Adrenal gland (tissue), 9 donors: ENCODE measurements at regions not wholly inside any gene's neighbourhood (a gene's known extent, or its start where the extent isn't known, plus 50 kb on each side); places are given as distances from the start of the nearest gene placed in this dataset.

Experiments
- DNase-seq, 7 donors: peaks; one replicate each; pipeline ENCODE4 v3.0.0-alpha.2; 2019 to 2020
- H3K27ac ChIP-seq, 5 donors: fragments of 200-600 bp; sonication (generic) in 4 of 5; 1 replicate in 3 of 5; 2 replicates in 2 of 5; pipeline versions ENCODE4 v1.5.1 to v1.8.0; 2016 to 2020; ENCODE audit warnings: mild to moderate bottlenecking in 1 of 5
- H3K27me3 ChIP-seq: fragments of 200-600 bp; 2 replicates; pipeline ENCODE4 v1.8.0; 2021
- H3K36me3 ChIP-seq, 2 donors: fragments of 200-600 bp; replicated peaks in 1 of 2; 1 replicate in 1 of 2; 2 replicates in 1 of 2; pipeline versions ENCODE4 v1.5.1 to v1.8.0; 2018 to 2022
- H3K4me1 ChIP-seq, 2 donors: fragments of 200-600 bp; replicated peaks in 1 of 2; 1 replicate in 1 of 2; 2 replicates in 1 of 2; pipeline versions ENCODE4 v1.5.1 to v1.8.0; 2018 to 2021
- H3K4me3 ChIP-seq, 4 donors: fragments of 200-600 bp; sonication (generic) in 3 of 4; one replicate each; pipeline ENCODE4 v1.5.1; 2016 to 2018
- H3K9me3 ChIP-seq, 3 donors: fragments of 200-600 bp; sonication (generic) in 1 of 3; replicated peaks in 1 of 3; 1 replicate in 2 of 3; 2 replicates in 1 of 3; pipeline versions ENCODE4 v1.5.1 to v1.8.0; 2016 to 2021
- CTCF ChIP-seq, 6 experiments: fragments of 450-650 bp in 4 of 6; fragments of 200-600 bp in 2 of 6; sonication (generic) in 1 of 6; IDR thresholded peaks; 1 replicate in 5 of 6; 2 replicates in 1 of 6; pipeline versions ENCODE4 v1.5.1 to v1.8.0; 2016 to 2021; ENCODE audit warnings: antibody characterized with exemption in 6 of 6, mild to moderate bottlenecking in 2 of 6, moderate library complexity in 1 of 6
- POLR2A ChIP-seq, 2 donors: fragments of 450-650 bp; IDR thresholded peaks; one replicate each; pipeline ENCODE4 v1.6.1; 2017; ENCODE audit warnings: antibody characterized with exemption in 2 of 2, mild to moderate bottlenecking in 2 of 2, moderate library complexity in 1 of 2
- WGBS, 4 donors: extraction: QIAGEN DNeasy Blood & Tissue Kit in 2 of 4; methylation state at CpG; one replicate each; pipeline versions ENCODE4 v1.1.5 to v1.1.7; 2013 to 2017; 5-methylcytosine and 5-hydroxymethylcytosine counted together
- intact Hi-C, 2 donors: fragments of 100-400 bp; cut with DNase I; formaldehyde crosslinking; loops; one replicate each; pipeline versions ENCODE4 v1.14.1 to v1.15.0; 2022 to 2023
- donor health status: healthy with polysubstance abuse.
- donor health status: Bipolar disorder and iron deficiency.
- donor health status: DM: yes; HTN: yes; CAD: no.
- donor health status: DM: no; HTN: no; CAD: no.
- donor health status: DM: no; HTN: no; CAD: no.

DNA sequence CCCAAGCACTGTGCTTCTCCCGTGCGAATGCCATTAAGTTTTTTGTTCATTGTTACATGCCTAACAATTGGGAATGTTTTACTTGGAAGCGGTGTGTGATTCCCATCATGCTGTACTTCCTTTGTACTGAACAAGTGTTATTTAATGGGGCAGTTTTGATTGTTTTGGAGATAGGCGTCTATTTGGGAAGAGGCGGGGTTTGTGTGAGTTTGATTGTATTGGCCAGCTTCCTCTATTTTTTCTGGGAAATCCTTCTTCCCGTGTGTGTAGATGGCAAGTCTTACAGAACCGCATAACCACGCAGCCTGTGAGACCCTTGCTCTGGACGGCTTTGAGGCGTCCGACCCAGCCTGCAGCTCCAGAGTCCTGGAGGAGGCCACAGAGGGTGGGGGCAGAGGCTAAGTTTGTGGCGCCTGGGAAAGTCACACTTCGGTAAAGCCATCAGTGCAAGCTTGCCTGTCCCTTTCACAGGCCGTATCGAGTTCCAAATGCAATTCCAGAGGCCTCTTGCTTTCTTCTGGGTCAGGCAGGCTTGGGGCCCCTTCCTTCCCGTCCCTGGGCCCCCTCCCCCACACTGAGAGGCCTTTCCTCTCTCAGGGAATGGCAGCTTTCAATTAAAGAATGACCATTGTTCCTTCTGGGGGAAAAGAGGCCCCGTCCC, 210.3 kb downstream of the TOMM20 start:
- DNase-seq: peak in 3 of 7 donors; percentile 15 to 30 (median 17)
- intact Hi-C loops: no loop called here
- H3K4me1 ChIP-seq: peaks cover 10 to 38% of the 10 kb centered on the region in 2 donors

DNA sequence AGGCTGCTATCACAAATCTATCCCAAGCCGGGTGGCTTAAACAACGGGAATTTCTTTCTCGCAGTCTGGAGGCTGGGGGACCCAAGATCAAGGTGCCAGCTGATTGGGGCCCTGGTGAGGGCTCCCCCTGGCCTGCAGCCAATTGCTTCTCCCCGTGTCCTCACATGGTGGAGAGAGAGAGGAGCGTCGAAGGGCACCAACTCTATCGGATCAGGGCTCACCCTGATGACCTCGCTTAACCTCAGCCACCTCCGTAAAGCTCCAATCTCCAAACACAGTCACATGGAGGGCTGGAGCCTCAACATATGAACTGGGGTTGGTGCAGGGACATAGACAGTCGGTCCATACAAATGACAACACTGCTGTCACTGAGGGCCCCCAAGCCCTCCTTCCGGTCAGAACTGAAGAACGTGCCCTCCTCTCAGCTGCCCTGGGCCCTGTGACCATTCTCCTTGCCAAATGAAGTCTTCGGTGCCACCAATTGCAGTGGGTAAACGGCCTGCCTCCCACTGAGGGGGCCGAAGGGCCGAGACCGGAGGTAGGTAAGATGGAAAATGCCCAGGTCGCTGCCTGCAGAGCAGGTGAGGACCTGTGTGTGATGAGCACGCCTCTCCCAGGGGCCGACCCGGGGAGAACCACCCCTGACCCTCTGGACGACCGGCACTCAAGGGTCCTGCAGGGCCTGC, 211.0 kb downstream of the TOMM20 start:
- DNase-seq: peak in 2 of 7 donors; percentile 21 to 49
- TF ChIP-seq CTCF (IDR thresholded peaks at IDR 0.05) (no peak), POLR2A (IDR thresholded peaks at IDR 0.05) (no peak)
- 84 to 96% (median 87%) methylated on average over 9 to 23 of the region's 23 CpGs for WGBS, 4 donors
- Histone ChIP-seq H3K36me3 (no peaks in the 10 kb centered on the region), H3K27ac (peak overlapping the region in 3 of 5 donors; percentile 28 to 94 (median 80)), H3K4me3 (no peak overlapping the region), H3K27me3 (no peaks in the 10 kb centered on the region), H3K4me1 (peaks cover 10 to 38% of the 10 kb centered on the region in 2 donors), H3K9me3 (no peaks in the 10 kb centered on the region)
- intact Hi-C loops: no loop called here

More for the DNA sequence above, 210.3 kb downstream of the TOMM20 start:
- 58 to 75% (median 60%) methylated on average over 15 to 17 of the region's 17 CpGs for WGBS, 4 donors
- H3K27ac ChIP-seq: peak overlapping the region in 4 of 5 donors; percentile 54 to 94 (median 74)
- H3K4me3 ChIP-seq: no peak overlapping the region
- no peaks in the 10 kb centered on the region for H3K36me3 ChIP-seq
- TF ChIP-seq POLR2A (IDR thresholded peaks at IDR 0.05) (no peak), CTCF (IDR thresholded peaks at IDR 0.05) (no peak)
- no peaks in the 10 kb centered on the region for H3K27me3 ChIP-seq
- no peaks in the 10 kb centered on the region for H3K9me3 ChIP-seq

- H3K4me1 ChIP-seq: peaks cover 10 to 38% of the 10 kb centered on the region in 2 donors
- H3K4me3 ChIP-seq: no peak overlapping the region
- no peaks in the 10 kb centered on the region for H3K36me3 ChIP-seq
- no peaks in the 10 kb centered on the region for H3K27me3 ChIP-seq
- no peaks in the 10 kb centered on the region for H3K9me3 ChIP-seq
- DNase-seq: peak in 2 of 7 donors; percentile 10 to 51
- H3K27ac ChIP-seq: peak overlapping the region in 2 of 5 donors; percentile 80 to 94
- TF ChIP-seq POLR2A (IDR thresholded peaks at IDR 0.05) (no peak), CTCF (IDR thresholded peaks at IDR 0.05) (no peak)
- 63 to 81% (median 73%) methylated on average over 4 of the region's 4 CpGs for WGBS, 4 donors
- intact Hi-C loops: no loop called here
These were observed 211.8 kb downstream of the TOMM20 start for GRCh38 chr1:234916840-234917239.

DNA sequence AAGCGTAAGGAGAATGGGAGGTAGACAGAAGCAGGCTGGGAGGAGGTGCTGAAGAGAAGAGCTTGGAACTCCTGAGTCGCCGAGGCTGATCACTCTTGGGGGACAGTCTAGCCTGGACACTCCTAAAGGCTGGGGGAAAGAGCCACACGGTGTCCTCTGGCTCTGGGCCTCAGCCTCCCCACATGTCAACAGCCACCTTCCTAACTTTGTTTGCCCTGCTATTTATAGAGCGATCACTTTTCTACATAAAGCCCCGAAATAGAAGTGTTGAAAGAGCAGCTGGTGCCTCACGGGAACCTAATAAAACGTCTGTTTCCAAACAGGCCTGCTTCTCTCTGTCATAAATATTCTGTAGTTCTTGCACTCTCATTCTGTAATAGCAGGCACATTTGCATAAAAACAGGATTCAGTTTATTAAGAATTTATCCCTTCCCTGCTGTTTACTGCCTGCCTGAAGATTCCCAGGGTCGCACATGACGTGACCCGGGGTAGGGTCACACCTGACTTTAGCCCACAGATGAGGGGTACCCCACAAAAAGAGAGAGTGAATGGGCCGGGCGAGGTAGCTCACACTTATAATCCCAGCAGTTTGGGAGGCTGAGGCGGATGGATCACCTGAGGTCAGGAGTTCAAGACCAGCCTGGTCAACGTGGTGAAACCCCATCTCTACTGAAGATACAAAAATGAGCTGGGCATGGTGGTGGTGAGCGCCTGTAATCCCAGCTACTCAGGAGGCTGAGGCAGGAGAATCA, 212.5 kb downstream of the TOMM20 start:
- Histone ChIP-seq H3K9me3 (no peaks in the 10 kb centered on the region), H3K27me3 (no peaks in the 10 kb centered on the region), H3K27ac (peak overlapping the region in 2 of 5 donors; percentile 68 to 80), H3K4me3 (no peak overlapping the region), H3K36me3 (no peaks in the 10 kb centered on the region), H3K4me1 (peaks cover 7 to 33% of the 10 kb centered on the region in 2 donors)
- TF ChIP-seq CTCF (IDR thresholded peaks at IDR 0.05) (no peak), POLR2A (IDR thresholded peaks at IDR 0.05) (no peak)
- intact Hi-C loops: no loop called here
- peak in 2 of 7 donors; percentile 6 to 38 for DNase-seq
- WGBS, 4 donors: 70 to 88% (median 83%) methylated on average over 16 of the region's 16 CpGs
